HG03060 (cell line): ENCODE measurements at regions not wholly inside any gene's neighbourhood (a gene's known extent, or its start where the extent isn't known, plus 50 kb on each side); places are given as distances from the start of the nearest gene placed in this dataset.

Source experiments
- ATAC-seq: cut with Tn5 transposase; IDR thresholded peaks from one replicate; pipeline ENCODE4 v1.9.1; 2021; ENCODE audit warnings: low read depth, moderate number of reproducible peaks; ENCODE audit not compliant: unreplicated experiment

GRCh38 chr2:22600999-22601398, 784.0 kb upstream of the KLHL29 start:
- ATAC-seq: no peak

- no peak for ATAC-seq
Observed at GRCh38 chr2:22604136-22604535, 780.8 kb upstream of the KLHL29 start.

- ATAC-seq: no peak
Observed at GRCh38 chr2:22616031-22616430, 768.9 kb upstream of the KLHL29 start.

DNA sequence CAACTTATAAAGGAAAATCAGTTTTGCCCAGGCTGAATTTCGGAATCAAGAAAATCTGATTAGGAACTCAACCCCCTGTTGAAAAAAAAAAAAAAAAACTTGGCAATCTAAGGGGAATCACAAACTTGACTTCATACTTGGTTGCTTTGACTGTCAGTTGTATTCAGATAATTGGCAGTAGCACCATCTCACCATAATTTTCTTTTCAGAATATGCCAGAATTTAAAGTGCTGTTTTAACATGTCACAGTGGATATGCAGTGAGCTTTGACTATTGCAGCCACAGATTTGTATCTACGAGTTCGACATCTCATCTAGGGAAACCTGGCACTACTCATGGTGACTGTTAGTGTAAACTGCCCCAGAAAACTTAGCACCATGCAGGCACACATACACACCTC, 761.4 kb upstream of the KLHL29 start:
- no peak for ATAC-seq

- no peak for ATAC-seq
Observed at GRCh38 chr2:22626621-22627020, 758.4 kb upstream of the KLHL29 start.

DNA sequence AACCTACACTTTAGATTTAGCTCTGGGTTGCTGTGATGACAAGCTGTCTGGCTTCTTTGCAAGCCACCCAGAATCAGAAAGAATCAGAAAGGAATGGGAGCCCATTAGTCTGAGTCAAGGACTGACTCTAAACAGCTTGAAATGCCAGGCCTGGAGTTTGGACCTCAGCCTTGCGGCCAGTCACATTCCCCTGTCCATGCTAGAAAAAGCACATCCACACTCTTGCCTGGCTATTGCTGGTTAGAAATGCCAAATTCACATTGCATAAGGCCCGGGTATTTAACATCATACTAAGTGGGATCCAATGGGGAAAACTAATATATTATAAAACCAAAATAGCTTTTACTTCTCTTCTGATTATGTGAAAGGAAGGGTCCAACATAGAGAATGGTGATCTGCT, 756.8 kb upstream of the KLHL29 start:
- no peak for ATAC-seq

DNA sequence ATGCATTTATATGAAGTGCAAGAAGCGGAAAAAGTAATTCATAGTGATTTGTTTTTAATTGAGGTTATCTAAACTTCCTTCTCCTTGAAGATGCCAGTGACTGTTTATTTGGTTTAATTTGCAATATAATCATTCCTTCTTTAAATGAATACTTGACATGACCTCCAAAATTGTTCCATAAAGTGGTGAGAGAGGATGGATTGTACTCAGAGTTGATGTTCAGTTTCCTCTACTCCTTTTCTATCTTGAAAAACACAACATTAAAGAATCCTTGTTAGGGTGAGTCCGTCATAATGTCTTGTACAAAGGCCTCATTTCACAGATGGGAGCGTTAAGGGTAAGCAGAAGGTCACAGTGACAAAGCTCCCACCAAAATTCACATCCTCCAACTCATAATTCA, 756.1 kb upstream of the KLHL29 start:
- no peak for ATAC-seq

- no peak for ATAC-seq
Observed at GRCh38 chr2:22634167-22634566, 750.8 kb upstream of the KLHL29 start.

GRCh38 chr2:22656426-22656825, 728.6 kb upstream of the KLHL29 start:
- no peak for ATAC-seq

DNA sequence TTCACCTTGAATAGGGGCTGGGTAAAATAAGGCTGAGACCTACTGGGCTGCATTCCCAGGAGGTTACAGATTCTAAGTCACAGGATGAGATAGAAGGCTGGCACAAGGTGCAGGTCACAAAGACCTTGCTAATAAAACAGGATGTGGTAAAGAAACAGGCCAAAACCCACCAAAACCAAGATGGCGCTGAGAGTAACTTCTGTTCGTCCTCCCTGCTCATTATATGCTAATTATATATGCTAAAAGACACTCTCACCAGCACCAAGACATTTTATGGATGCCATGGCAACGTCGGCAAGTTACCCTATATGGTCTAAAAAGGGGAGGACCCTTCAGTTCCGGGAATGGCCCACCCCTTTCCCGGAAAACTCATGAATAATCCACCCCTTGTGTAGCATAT, 711.5 kb upstream of the KLHL29 start:
- ATAC-seq: no peak

GRCh38 chr2:22683914-22684313, 701.1 kb upstream of the KLHL29 start:
- no peak for ATAC-seq

DNA sequence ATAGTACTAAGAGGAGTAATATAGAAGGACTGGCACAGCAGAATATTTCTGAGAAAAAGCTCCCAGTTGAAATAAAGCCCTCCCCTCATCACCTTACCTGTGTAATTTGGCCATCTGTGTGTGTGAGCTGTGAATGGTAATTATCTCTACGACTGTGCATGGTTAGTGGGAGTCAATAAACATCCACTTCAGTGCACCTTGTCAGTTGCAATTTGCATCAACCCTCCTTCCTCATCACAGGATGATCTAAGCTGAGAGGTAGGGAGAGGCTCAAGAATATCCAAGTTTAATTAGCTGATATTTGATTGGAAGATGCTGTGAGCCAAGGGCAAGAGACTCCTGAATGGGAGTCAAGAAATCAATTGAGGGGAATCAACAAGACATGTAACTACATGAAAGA, 694.9 kb upstream of the KLHL29 start:
- ATAC-seq: no peak

DNA sequence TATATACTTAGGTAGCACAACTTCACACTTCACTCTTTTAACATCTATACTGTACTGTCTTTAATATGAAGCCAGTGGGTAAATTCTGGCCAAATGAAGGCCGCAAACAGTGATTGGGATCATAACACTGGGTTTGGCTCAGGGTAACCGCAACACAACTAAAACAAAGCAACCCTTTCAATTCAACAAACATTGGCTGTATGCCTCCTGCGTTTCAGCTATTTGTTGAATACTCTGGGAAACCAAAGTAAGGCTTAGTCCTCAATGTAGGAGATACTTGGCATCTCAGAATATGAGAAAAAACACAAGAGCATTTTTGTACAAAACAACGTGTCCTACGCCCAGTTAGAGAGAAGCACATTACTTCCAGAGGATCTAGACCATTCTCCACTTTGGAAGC, 693.3 kb upstream of the KLHL29 start:
- ATAC-seq: no peak

DNA sequence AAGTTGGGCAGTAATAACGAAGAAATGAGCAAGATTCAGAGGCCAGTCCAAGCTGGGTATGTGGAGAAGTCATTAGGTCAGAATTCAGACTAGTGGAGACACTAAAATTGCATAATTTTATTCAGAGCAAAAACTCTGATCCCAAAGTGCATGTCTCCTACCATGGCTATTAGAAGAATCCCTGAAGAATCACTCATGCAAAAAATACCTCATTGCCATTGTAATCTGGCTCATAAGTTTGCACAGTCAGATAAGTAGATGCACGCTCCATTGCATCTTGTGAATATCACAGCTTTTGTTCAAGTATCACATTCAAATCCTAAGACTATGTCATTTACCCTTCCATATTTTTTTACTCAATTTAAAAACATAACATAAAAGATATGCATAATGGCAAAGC, 692.2 kb upstream of the KLHL29 start:
- ATAC-seq: no peak

DNA sequence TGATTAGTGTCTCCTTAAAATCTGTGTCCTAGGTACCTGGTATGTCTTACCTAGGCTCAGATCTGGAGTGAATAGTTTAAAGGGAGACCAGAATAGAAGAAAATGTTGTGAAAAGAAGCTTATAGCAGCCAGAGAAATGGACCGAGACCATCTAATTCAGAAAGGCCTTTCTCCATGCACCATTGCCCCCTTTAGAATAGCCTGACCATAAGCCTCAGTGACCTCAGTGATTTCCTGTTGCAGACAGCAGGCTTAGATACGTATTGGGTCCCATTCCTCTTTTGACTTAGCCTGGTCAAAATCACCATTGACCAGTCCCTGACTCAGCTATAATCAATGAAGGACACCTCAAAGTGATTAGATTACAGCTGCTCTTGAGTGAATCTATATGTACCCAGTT, 690.7 kb upstream of the KLHL29 start:
- ATAC-seq: no peak

DNA sequence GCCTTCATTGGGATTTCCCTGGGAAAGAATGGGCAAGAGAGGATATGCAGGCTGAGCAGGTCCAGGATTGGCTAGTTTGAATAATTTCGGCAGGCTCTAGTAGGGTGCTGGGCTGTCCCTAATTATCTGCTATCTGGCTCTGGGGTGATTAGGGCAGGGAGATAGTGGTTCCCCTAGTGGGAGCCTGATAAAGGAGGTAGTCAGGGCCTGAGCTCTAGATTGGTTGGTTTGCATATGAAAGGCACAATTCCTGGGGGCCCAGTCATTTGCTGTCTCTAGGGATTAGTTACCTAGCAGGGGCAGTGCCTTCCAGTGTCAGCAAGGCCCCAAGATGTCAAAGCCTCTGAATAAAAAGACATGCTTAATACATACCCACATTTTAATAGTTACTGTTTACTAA, 690.1 kb upstream of the KLHL29 start:
- ATAC-seq: no peak

- ATAC-seq: no peak
Observed at GRCh38 chr2:22697054-22697788, 687.8 kb upstream of the KLHL29 start.

- no peak for ATAC-seq
Observed at GRCh38 chr2:22701561-22702160, 683.3 kb upstream of the KLHL29 start.

DNA sequence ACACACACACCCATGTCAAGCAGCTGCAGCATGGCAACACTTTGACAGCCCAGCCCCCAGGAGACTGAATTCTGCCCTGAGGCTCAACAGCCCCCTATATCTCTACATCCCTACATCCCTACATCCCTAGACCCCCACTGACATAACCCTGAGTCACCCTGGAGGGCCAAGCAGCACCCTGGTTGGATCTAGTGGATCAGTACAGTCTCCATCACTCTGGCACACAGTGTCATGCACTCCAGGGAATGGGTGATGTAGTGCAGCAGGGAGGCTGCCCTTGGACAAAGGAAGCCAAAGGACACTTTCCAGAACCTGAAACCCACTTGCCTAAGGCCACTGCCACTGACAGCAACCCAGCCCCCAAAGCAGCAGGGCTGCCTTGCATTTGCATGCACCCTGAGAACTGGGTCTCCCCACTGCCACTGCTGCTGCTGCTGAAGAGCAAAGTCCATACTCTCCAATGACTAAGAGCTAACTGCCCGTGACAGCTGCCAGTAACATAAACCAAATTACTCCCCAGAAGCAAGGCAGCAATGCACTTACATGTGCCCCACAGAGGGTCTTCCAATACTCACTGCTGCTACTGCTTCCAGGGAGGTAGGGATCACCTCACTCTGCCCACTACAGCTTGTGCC, 681.6 kb upstream of the KLHL29 start:
- ATAC-seq: no peak

DNA sequence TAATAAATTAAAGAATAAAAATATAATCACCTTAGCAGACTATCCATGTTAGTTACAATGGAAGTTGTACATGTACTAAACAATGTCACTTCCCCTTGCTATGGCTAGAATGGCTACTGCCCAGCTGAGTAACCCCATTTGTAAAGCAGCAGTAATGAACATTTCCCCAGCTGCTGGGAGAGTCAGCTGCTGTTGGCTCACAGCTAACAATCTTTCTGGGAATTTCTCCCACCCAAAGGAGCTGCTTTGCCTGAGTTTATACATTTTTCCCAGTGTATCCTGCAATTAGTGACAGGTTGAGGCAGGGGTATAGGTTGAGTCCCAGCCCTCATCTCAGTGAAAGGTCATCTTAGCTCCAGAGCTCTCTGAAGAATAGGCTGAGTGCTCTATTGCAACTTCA, 665.6 kb upstream of the KLHL29 start:
- no peak for ATAC-seq

DNA sequence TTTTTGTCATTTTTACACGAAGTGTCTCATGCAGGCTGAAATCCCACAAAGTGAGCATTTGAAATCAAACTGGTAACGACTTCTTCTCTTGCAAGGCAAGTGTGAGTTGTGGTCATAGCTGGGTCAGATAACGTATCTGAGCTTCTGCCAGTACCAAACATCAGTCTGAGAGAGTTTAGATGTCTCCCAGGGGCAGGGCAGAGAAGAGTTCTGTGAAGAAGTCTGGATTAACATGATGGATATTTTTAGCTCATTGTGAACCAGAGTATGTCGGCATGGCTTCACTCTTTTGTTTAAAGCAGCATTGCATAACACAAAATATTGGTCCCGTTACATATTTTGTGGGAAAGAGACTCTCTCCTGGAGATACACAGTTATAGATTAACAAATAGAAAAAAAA, 655.5 kb upstream of the KLHL29 start:
- ATAC-seq: no peak
